PC-9 (cell line): ENCODE measurements at regions not wholly inside any gene's neighbourhood (a gene's known extent, or its start where the extent isn't known, plus 50 kb on each side); places are given as distances from the start of the nearest gene placed in this dataset.

Experiments
- CTCF ChIP-seq: fragments of 200-600 bp; sonication (generic); conservative IDR thresholded peaks from 2 replicates; pipeline ENCODE4 v1.6.1; 2017; ENCODE audit warnings: mixed run types, antibody characterized with exemption, mild to moderate bottlenecking, moderate library complexity
- EZH2 ChIP-seq: fragments of 200-600 bp; sonication (generic); IDR thresholded peaks from 2 replicates; pipeline ENCODE4 v1.8.0; 2017; ENCODE audit warnings: antibody characterized with exemption, low read depth

GRCh38 chr13:72104656-72105180 lies 237.7 kb upstream of the DACH1 start:
- TF ChIP-seq EZH2 (no peak), CTCF (no peak)
